DOHH2 (cell line): ENCODE measurements at regions not wholly inside any gene's neighbourhood (a gene's known extent, or its start where the extent isn't known, plus 50 kb on each side); places are given as distances from the start of the nearest gene placed in this dataset.

Experiments used
- H3F3A ChIP-seq: fragments of 200-600 bp; sonication (generic), shearing (Covaris generic); 2 replicates; pipeline ENCODE4 v1.6.0; 2016; ENCODE audit warnings: antibody characterized with exemption, mild to moderate bottlenecking; ENCODE audit not compliant: control insufficient read depth, insufficient read depth
- H3K27ac ChIP-seq: fragments of 200-600 bp; sonication (generic); 2 replicates; pipeline ENCODE4 v1.5.1; 2014; ENCODE audit warnings: low read depth, mild to moderate bottlenecking, low read length, moderate library complexity
- H3K27me3 ChIP-seq: fragments of 200-600 bp; sonication (generic); 2 replicates; pipeline ENCODE4 v1.6.1; 2014; ENCODE audit warnings: mild to moderate bottlenecking, low read length, mixed read lengths; ENCODE audit not compliant: control insufficient read depth
- H3K36me3 ChIP-seq: fragments of 200-600 bp; sonication (generic); 2 replicates; pipeline ENCODE4 v1.6.1; 2014; ENCODE audit warnings: mild to moderate bottlenecking, low read length, moderate library complexity, mixed read lengths; ENCODE audit not compliant: control insufficient read depth
- H3K4me1 ChIP-seq: fragments of 200-600 bp; sonication (generic); 2 replicates; pipeline ENCODE4 v1.6.1; 2014; ENCODE audit warnings: mild to moderate bottlenecking, low read length, mixed read lengths; ENCODE audit not compliant: control insufficient read depth
- H3K4me2 ChIP-seq: fragments of 200-600 bp; sonication (generic); 2 replicates; pipeline ENCODE4 v1.6.0; 2014; ENCODE audit warnings: mild to moderate bottlenecking, low read length, moderate library complexity
- H3K4me3 ChIP-seq: fragments of 200-600 bp; sonication (generic); 2 replicates; pipeline ENCODE4 v1.5.1; 2014; ENCODE audit warnings: mild to moderate bottlenecking, low read length, mixed read lengths
- H3K79me2 ChIP-seq: fragments of 200-600 bp; sonication (generic); 2 replicates; pipeline ENCODE4 v1.6.1; 2014; ENCODE audit warnings: mild to moderate bottlenecking, low read length, mixed read lengths; ENCODE audit not compliant: control insufficient read depth
- H3K9me2 ChIP-seq: fragments of 200-600 bp; sonication (generic); replicated peaks from 2 replicates; pipeline ENCODE4 v1.6.1; 2014; ENCODE audit warnings: mild to moderate bottlenecking, low read length, mixed read lengths; ENCODE audit not compliant: control insufficient read depth
- H3K9me3 ChIP-seq: fragments of 200-600 bp; sonication (generic); 2 replicates; pipeline ENCODE4 v1.6.1; 2014; ENCODE audit warnings: antibody characterized with exemption, low read length, mixed read lengths; ENCODE audit not compliant: control insufficient read depth, insufficient read depth
- H4K20me1 ChIP-seq: fragments of 200-600 bp; sonication (generic); 2 replicates; pipeline ENCODE4 v1.6.0; 2014; ENCODE audit warnings: low read depth, mild to moderate bottlenecking, antibody characterized with exemption, low read length, moderate library complexity; ENCODE audit not compliant: control insufficient read depth, insufficient read depth
- EZH2phosphoT487 ChIP-seq: fragments of 200-600 bp; sonication (generic); IDR thresholded peaks from 2 replicates; pipeline ENCODE4 v1.6.1; 2017; ENCODE audit warnings: borderline replicate concordance, mild to moderate bottlenecking, antibody characterized with exemption, low read length, moderate library complexity, mixed read lengths
- TF ChIP-seq, protein P1 (sequence below): fragments of 200-600 bp; sonication (generic); IDR thresholded peaks from one replicate; pipeline ENCODE4 v1.5.1; 2014; ENCODE audit warnings: antibody characterized with exemption, mild to moderate bottlenecking, low read depth, low read length; ENCODE audit not compliant: poor library complexity, severe bottlenecking

DNA sequence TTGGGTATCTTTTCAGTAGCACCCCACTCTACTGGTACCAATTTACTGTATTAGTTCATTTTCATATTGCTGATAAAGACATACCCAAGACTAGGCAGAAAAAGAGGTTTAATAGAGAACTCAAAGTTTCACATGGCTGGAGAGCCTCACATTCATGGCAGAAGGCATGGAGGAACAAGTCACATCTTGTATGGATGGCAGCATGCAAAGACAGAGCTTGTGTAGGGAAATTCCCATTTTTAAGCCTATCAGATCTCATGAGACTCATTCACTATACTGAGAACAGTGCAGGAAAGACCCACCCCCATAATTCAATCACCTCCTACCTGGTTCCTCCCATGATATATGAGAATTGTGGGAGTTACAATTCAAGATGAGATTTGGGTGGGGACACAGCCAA lies 878.6 kb upstream of the ADGRL4 start:
- no peaks in the 10 kb centered on the region for H3K27me3 ChIP-seq
- no peak for TF ChIP-seq EZH2phosphoT487
- TF ChIP-seq, protein P1, sequence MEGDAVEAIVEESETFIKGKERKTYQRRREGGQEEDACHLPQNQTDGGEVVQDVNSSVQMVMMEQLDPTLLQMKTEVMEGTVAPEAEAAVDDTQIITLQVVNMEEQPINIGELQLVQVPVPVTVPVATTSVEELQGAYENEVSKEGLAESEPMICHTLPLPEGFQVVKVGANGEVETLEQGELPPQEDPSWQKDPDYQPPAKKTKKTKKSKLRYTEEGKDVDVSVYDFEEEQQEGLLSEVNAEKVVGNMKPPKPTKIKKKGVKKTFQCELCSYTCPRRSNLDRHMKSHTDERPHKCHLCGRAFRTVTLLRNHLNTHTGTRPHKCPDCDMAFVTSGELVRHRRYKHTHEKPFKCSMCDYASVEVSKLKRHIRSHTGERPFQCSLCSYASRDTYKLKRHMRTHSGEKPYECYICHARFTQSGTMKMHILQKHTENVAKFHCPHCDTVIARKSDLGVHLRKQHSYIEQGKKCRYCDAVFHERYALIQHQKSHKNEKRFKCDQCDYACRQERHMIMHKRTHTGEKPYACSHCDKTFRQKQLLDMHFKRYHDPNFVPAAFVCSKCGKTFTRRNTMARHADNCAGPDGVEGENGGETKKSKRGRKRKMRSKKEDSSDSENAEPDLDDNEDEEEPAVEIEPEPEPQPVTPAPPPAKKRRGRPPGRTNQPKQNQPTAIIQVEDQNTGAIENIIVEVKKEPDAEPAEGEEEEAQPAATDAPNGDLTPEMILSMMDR = no peak

DNA sequence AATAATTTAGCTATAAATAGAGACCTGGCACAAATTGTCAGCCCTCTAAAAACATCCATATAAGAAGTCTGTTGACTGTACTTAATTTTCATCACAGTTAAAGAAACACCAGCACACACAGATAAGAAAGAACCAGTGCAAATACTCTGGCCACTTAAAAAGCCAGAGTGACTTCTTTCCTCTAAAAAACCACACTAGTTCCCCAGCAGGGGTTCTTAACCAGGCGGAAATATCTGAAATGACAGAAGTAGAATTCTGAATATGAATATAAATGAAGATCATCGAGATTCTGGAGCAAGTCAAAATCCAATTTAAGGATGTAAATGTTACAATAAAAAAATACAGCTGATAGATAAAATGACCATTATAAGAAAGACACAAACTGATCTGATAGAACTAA lies 870.6 kb upstream of the ADGRL4 start:
- Histone ChIP-seq H3K4me3 (no peak overlapping the region), H4K20me1 (no peaks in the 10 kb centered on the region)
- TF ChIP-seq EZH2phosphoT487 = no peak
- TF ChIP-seq, protein P1 = no peak

More for the DNA sequence above, 878.6 kb upstream of the ADGRL4 start:
- Histone ChIP-seq H3K4me2 (no peak overlapping the region), H3F3A (no peaks in the 10 kb centered on the region), H3K9me3 (no peaks in the 10 kb centered on the region; the same call in 1 of the 2 replicates), H3K4me1 (no peaks in the 10 kb centered on the region), H3K4me3 (no peak overlapping the region), H4K20me1 (no peaks in the 10 kb centered on the region), H3K36me3 (no peaks in the 10 kb centered on the region), H3K9me2 (no peaks in the 10 kb centered on the region), H3K27ac (no peak overlapping the region), H3K79me2 (no peaks in the 10 kb centered on the region)

DNA sequence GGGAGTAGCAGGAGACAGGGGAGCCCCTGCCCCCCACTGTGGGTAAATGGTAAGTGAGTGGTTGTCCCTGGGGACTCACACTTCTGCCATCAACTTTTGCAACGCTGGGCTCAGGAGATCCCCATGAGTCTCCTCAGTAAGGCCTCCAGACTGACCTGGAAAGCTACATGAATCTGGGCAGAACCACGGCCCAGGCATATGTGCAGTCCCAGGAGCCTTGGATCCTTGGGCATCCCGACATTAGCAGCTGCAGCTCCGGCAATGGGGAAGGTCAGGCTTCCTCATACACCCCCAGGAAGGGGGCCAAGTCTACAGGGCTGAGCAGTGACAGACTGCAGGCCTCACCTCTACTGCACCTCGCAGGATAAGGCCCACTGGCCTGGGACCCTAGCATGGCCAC lies 868.7 kb upstream of the ADGRL4 start:
- no peaks in the 10 kb centered on the region for H3K36me3 ChIP-seq
- no peaks in the 10 kb centered on the region for H4K20me1 ChIP-seq
- H3K9me3 ChIP-seq = no peaks in the 10 kb centered on the region
- H3K4me3 ChIP-seq = no peak overlapping the region
- no peaks in the 10 kb centered on the region for H3F3A ChIP-seq
- H3K4me2 ChIP-seq = no peak overlapping the region
- no peaks in the 10 kb centered on the region; the same call in 1 of the 2 replicates for H3K9me2 ChIP-seq
- TF ChIP-seq EZH2phosphoT487 = no peak
- TF ChIP-seq, protein P1 = no peak
- H3K27ac ChIP-seq = no peak overlapping the region
- H3K27me3 ChIP-seq = no peaks in the 10 kb centered on the region
- H3K79me2 ChIP-seq = no peaks in the 10 kb centered on the region
- no peaks in the 10 kb centered on the region for H3K4me1 ChIP-seq

More for the DNA sequence above, 870.6 kb upstream of the ADGRL4 start:
- no peaks in the 10 kb centered on the region for H3F3A ChIP-seq
- no peaks in the 10 kb centered on the region for H3K27me3 ChIP-seq
- no peak overlapping the region for H3K27ac ChIP-seq
- H3K9me3 ChIP-seq = no peaks in the 10 kb centered on the region
- H3K36me3 ChIP-seq = no peaks in the 10 kb centered on the region
- H3K4me2 ChIP-seq = no peak overlapping the region
- no peaks in the 10 kb centered on the region for H3K4me1 ChIP-seq
- no peaks in the 10 kb centered on the region for H3K79me2 ChIP-seq
- no peaks in the 10 kb centered on the region; the same call in 1 of the 2 replicates for H3K9me2 ChIP-seq
